Smooth muscle cell (in vitro differentiated cells): ENCODE measurements at regions not wholly inside any gene's neighbourhood (a gene's known extent, or its start where the extent isn't known, plus 50 kb on each side); places are given as distances from the start of the nearest gene placed in this dataset.

Source experiments
- DNase-seq: peaks from one replicate; lab custom pipeline; 2025; ENCODE audit not compliant: unreplicated experiment; lab: John Stamatoyannopoulos, UW
- H2AFZ ChIP-seq: fragments of 200-600 bp; sonication (generic); 2 replicates; pipeline ENCODE4 v1.6.0; 2016; ENCODE audit warnings: antibody characterized with exemption, low read depth, mild to moderate bottlenecking
- H3F3A ChIP-seq: fragments of 200-600 bp; sonication (generic); 2 replicates; pipeline ENCODE4 v1.6.0; 2017; ENCODE audit warnings: antibody characterized with exemption, low read depth
- H3K27ac ChIP-seq: fragments of 200-600 bp; sonication (generic); 2 replicates; pipeline ENCODE4 v1.5.1; 2016; ENCODE audit warnings: low read depth, mild to moderate bottlenecking
- H3K27me3 ChIP-seq: fragments of 200-600 bp; sonication (generic); 2 replicates; pipeline ENCODE4 v1.6.1; 2016; ENCODE audit warnings: low read depth, mild to moderate bottlenecking
- H3K36me3 ChIP-seq: fragments of 200-600 bp; sonication (generic); 2 replicates; pipeline ENCODE4 v1.5.1; 2016; ENCODE audit warnings: low read depth
- H3K4me1 ChIP-seq: fragments of 200-600 bp; sonication (generic); 2 replicates; pipeline ENCODE4 v1.5.1; 2016; ENCODE audit warnings: low read depth
- H3K4me2 ChIP-seq: fragments of 200-600 bp; sonication (generic); 2 replicates; pipeline ENCODE4 v1.6.0; 2016; ENCODE audit warnings: mild to moderate bottlenecking
- H3K4me3 ChIP-seq: fragments of 200-600 bp; sonication (generic); 2 replicates; pipeline ENCODE4 v1.5.1; 2016; ENCODE audit warnings: mild to moderate bottlenecking
- H3K79me2 ChIP-seq: fragments of 200-600 bp; sonication (generic); 2 replicates; pipeline ENCODE4 v1.6.0; 2016; ENCODE audit warnings: low read depth, mild to moderate bottlenecking
- H3K9ac ChIP-seq: fragments of 200-600 bp; sonication (generic); 2 replicates; pipeline ENCODE4 v1.6.0; 2016; ENCODE audit warnings: low read depth
- H3K9me3 ChIP-seq: fragments of 200-600 bp; sonication (generic); replicated peaks from 2 replicates; pipeline ENCODE4 v1.5.1; 2016; ENCODE audit warnings: low read depth
- H4K20me1 ChIP-seq: fragments of 200-600 bp; sonication (generic); 2 replicates; pipeline ENCODE4 v1.6.0; 2016; ENCODE audit warnings: low read depth
- CTCF ChIP-seq: fragments of 200-600 bp; sonication (generic); IDR thresholded peaks from 2 replicates; pipeline ENCODE4 v1.5.1; 2017; ENCODE audit warnings: borderline replicate concordance, mild to moderate bottlenecking, antibody characterized with exemption; ENCODE audit not compliant: insufficient read depth, poor library complexity, severe bottlenecking
- WGBS: methylation state at CpG from one replicate; pipeline ENCODE4 v1.1.7; 2016; ENCODE audit warnings: low lambda C conversion rate; 5-methylcytosine and 5-hydroxymethylcytosine counted together

- Histone ChIP-seq H2AFZ (no peak overlapping the region), H3K4me2 (no peak overlapping the region), H3K9ac (no peak overlapping the region), H3K27me3 (no peaks in the 10 kb centered on the region), H3K4me1 (peaks cover 43% of the 10 kb centered on the region), H3K9me3 (no peaks in the 10 kb centered on the region), H4K20me1 (no peaks in the 10 kb centered on the region), H3K79me2 (no peaks in the 10 kb centered on the region), H3K27ac (no peak overlapping the region), H3K4me3 (no peak overlapping the region), H3F3A (peaks cover 4% of the 10 kb centered on the region), H3K36me3 (no peaks in the 10 kb centered on the region)
- 91% methylated on average over 5 of the region's 5 CpGs for WGBS
- no peak for DNase-seq
- TF ChIP-seq CTCF = no peak
These were observed 287.1 kb downstream of the SLC4A3 start for GRCh38 chr2:219914577-219914976.

- no peak for TF ChIP-seq CTCF
- Histone ChIP-seq H3K4me3 (no peak overlapping the region), H3K27ac (no peak overlapping the region), H4K20me1 (no peaks in the 10 kb centered on the region), H3K79me2 (no peaks in the 10 kb centered on the region), H3K4me1 (peaks cover 49% of the 10 kb centered on the region), H3K27me3 (no peaks in the 10 kb centered on the region), H3K4me2 (no peak overlapping the region), H3F3A (peaks cover 4% of the 10 kb centered on the region), H3K9me3 (no peaks in the 10 kb centered on the region), H2AFZ (no peak overlapping the region), H3K9ac (no peak overlapping the region), H3K36me3 (no peaks in the 10 kb centered on the region)
- 87% methylated on average over 6 of the region's 6 CpGs for WGBS
- DNase-seq = no peak
These were observed 288.9 kb downstream of the SLC4A3 start for GRCh38 chr2:219916281-219916680.

GRCh38 chr2:219916726-219917440 lies 289.5 kb downstream of the SLC4A3 start:
- Histone ChIP-seq H3K27ac (no peak overlapping the region), H3K27me3 (no peaks in the 10 kb centered on the region), H4K20me1 (no peaks in the 10 kb centered on the region), H3K4me2 (no peak overlapping the region), H3K9ac (no peak overlapping the region), H3K36me3 (no peaks in the 10 kb centered on the region), H3K4me1 (peaks cover 49% of the 10 kb centered on the region), H3K79me2 (no peaks in the 10 kb centered on the region), H3K9me3 (no peaks in the 10 kb centered on the region), H2AFZ (no peak overlapping the region), H3K4me3 (no peak overlapping the region), H3F3A (peaks cover 4% of the 10 kb centered on the region)
- TF ChIP-seq CTCF = no peak
- 93% methylated on average over 3 of the region's 3 CpGs for WGBS
- DNase-seq = no peak

- no peak overlapping the region for H2AFZ ChIP-seq
- no peaks in the 10 kb centered on the region for H3K36me3 ChIP-seq
- peaks cover 4% of the 10 kb centered on the region for H3F3A ChIP-seq
- H3K9ac ChIP-seq = no peak overlapping the region
- WGBS = 24% methylated on average over 3 of the region's 3 CpGs
- peaks cover 38% of the 10 kb centered on the region for H3K4me1 ChIP-seq
- peak overlapping the region; percentile 10 for H3K4me2 ChIP-seq
- H4K20me1 ChIP-seq = no peaks in the 10 kb centered on the region
- no peak for TF ChIP-seq CTCF
- no peak for DNase-seq
- no peak overlapping the region for H3K27ac ChIP-seq
- no peaks in the 10 kb centered on the region for H3K27me3 ChIP-seq
- no peaks in the 10 kb centered on the region for H3K9me3 ChIP-seq
- no peak overlapping the region for H3K4me3 ChIP-seq
- H3K79me2 ChIP-seq = no peaks in the 10 kb centered on the region
These were observed 290.8 kb downstream of the SLC4A3 start for GRCh38 chr2:219918254-219918653.
